OCI-LY1 (cell line): ENCODE measurements at regions not wholly inside any gene's neighbourhood (a gene's known extent, or its start where the extent isn't known, plus 50 kb on each side); places are given as distances from the start of the nearest gene placed in this dataset.

Experiments
- H2AFZ ChIP-seq: fragments of 200-600 bp; sonication (generic), shearing (Covaris generic); 2 replicates; pipeline ENCODE4 v1.6.0; 2014; ENCODE audit warnings: antibody characterized with exemption, mild to moderate bottlenecking, low read length
- H3F3A ChIP-seq: fragments of 200-600 bp; sonication (generic), shearing (Covaris generic); 2 replicates; pipeline ENCODE4 v1.6.0; 2014; ENCODE audit warnings: mild to moderate bottlenecking, antibody characterized with exemption, low read length, moderate library complexity; ENCODE audit not compliant: insufficient read depth
- H3K27ac ChIP-seq: fragments of 200-600 bp; sonication (generic); 2 replicates; pipeline ENCODE4 v1.5.1; 2014; ENCODE audit warnings: low read length, mixed run types, mild to moderate bottlenecking, low read depth; ENCODE audit not compliant: poor library complexity, severe bottlenecking
- H3K27me3 ChIP-seq: fragments of 200-600 bp; sonication (generic); 2 replicates; pipeline ENCODE4 v1.6.0; 2014; ENCODE audit warnings: antibody characterized with exemption, mild to moderate bottlenecking, low read length, moderate library complexity; ENCODE audit not compliant: insufficient read depth
- H3K36me3 ChIP-seq: fragments of 200-600 bp; sonication (generic); 2 replicates; pipeline ENCODE4 v1.6.1; 2014; ENCODE audit warnings: mild to moderate bottlenecking, antibody characterized with exemption, low read length, moderate library complexity, mixed read lengths; ENCODE audit not compliant: insufficient read depth
- H3K4me1 ChIP-seq: fragments of 200-600 bp; sonication (generic); 2 replicates; pipeline ENCODE4 v1.5.1; 2014; ENCODE audit warnings: mild to moderate bottlenecking, low read length, moderate library complexity; ENCODE audit not compliant: insufficient read depth, severe bottlenecking
- H3K4me2 ChIP-seq: fragments of 200-600 bp; sonication (generic), shearing (Covaris generic); 2 replicates; pipeline ENCODE4 v1.6.1; 2014; ENCODE audit warnings: low read length
- H3K4me3 ChIP-seq: fragments of 200-600 bp; sonication (generic); 2 replicates; pipeline ENCODE4 v1.5.1; 2014; ENCODE audit warnings: low read length, low read depth, mild to moderate bottlenecking, mixed read lengths; ENCODE audit not compliant: poor library complexity, severe bottlenecking
- H3K79me2 ChIP-seq: fragments of 200-600 bp; shearing (Covaris generic); 2 replicates; pipeline ENCODE4 v1.6.1; 2016; ENCODE audit warnings: mixed run types, low read length, mixed read lengths; ENCODE audit not compliant: insufficient read depth
- H3K9ac ChIP-seq: fragments of 200-600 bp; sonication (generic), shearing (Covaris generic); 2 replicates; pipeline ENCODE4 v1.6.1; 2014; ENCODE audit warnings: mild to moderate bottlenecking, low read length, mixed read lengths
- H3K9me2 ChIP-seq: fragments of 200-600 bp; sonication (generic), shearing (Covaris generic); 2 replicates; pipeline ENCODE4 v1.6.1; 2014; ENCODE audit warnings: low read depth, mild to moderate bottlenecking, low read length, mixed read lengths
- H3K9me3 ChIP-seq: fragments of 200-600 bp; shearing (Covaris generic); 2 replicates; pipeline ENCODE4 v1.6.1; 2014; ENCODE audit warnings: low read length, mixed read lengths
- H4K20me1 ChIP-seq: fragments of 200-600 bp; sonication (generic), shearing (Covaris generic); 2 replicates; pipeline ENCODE4 v1.6.0; 2016; ENCODE audit warnings: mild to moderate bottlenecking, low read length; ENCODE audit not compliant: insufficient read depth
- CTCF ChIP-seq: fragments of 200-600 bp; sonication (generic), shearing (Covaris generic); IDR thresholded peaks from 2 replicates; pipeline ENCODE4 v1.5.1; 2017; ENCODE audit warnings: mild to moderate bottlenecking, antibody characterized with exemption, low read length, moderate library complexity, mixed read lengths
- EZH2 ChIP-seq: fragments of 200-600 bp; sonication (generic), shearing (Covaris generic); IDR thresholded peaks from 2 replicates; pipeline ENCODE4 v1.8.0; 2017; ENCODE audit warnings: borderline replicate concordance, mixed run types, mild to moderate bottlenecking, antibody characterized with exemption, low read length, moderate library complexity, mixed read lengths

- H4K20me1 ChIP-seq, result no peaks in the 10 kb centered on the region
- no peak overlapping the region for H2AFZ ChIP-seq
- H3K36me3 ChIP-seq, result no peaks in the 10 kb centered on the region
- H3K4me2 ChIP-seq, result no peak overlapping the region
- no peaks in the 10 kb centered on the region for H3K4me1 ChIP-seq
- no peak overlapping the region for H3K4me3 ChIP-seq
- no peaks in the 10 kb centered on the region for H3K27me3 ChIP-seq
- H3K9me3 ChIP-seq, result no peaks in the 10 kb centered on the region
- H3K79me2 ChIP-seq, result no peaks in the 10 kb centered on the region
- H3K27ac ChIP-seq, result no peak overlapping the region
- no peaks in the 10 kb centered on the region for H3K9me2 ChIP-seq
- no peak overlapping the region for H3K9ac ChIP-seq
- TF ChIP-seq EZH2 (no peak), CTCF (no peak)
- H3F3A ChIP-seq, result no peaks in the 10 kb centered on the region
Measured at GRCh38 chr4:25549413-25549812, 106.2 kb upstream of the SLC34A2 start.

GRCh38 chr4:25550376-25551030, 105.1 kb upstream of the SLC34A2 start:
- no peak overlapping the region for H3K4me2 ChIP-seq
- no peak overlapping the region for H3K27ac ChIP-seq
- H3F3A ChIP-seq, result no peaks in the 10 kb centered on the region
- H3K9me2 ChIP-seq, result no peaks in the 10 kb centered on the region
- TF ChIP-seq EZH2 (no peak), CTCF (no peak)
- no peaks in the 10 kb centered on the region for H3K9me3 ChIP-seq
- H3K27me3 ChIP-seq, result no peaks in the 10 kb centered on the region
- no peaks in the 10 kb centered on the region for H3K79me2 ChIP-seq
- no peak overlapping the region for H3K4me3 ChIP-seq
- no peaks in the 10 kb centered on the region for H3K4me1 ChIP-seq
- H3K9ac ChIP-seq, result no peak overlapping the region
- no peaks in the 10 kb centered on the region for H4K20me1 ChIP-seq
- no peak overlapping the region for H2AFZ ChIP-seq
- no peaks in the 10 kb centered on the region for H3K36me3 ChIP-seq

GRCh38 chr4:25551605-25552004, 104.0 kb upstream of the SLC34A2 start:
- no peak overlapping the region for H3K27ac ChIP-seq
- no peak overlapping the region for H2AFZ ChIP-seq
- no peaks in the 10 kb centered on the region for H4K20me1 ChIP-seq
- H3K4me2 ChIP-seq, result no peak overlapping the region
- H3K27me3 ChIP-seq, result no peaks in the 10 kb centered on the region
- H3K4me1 ChIP-seq, result no peaks in the 10 kb centered on the region
- H3K9me3 ChIP-seq, result no peaks in the 10 kb centered on the region
- TF ChIP-seq EZH2, result no peak
- no peak for TF ChIP-seq CTCF
- H3K36me3 ChIP-seq, result no peaks in the 10 kb centered on the region
- no peaks in the 10 kb centered on the region for H3F3A ChIP-seq
- no peaks in the 10 kb centered on the region for H3K79me2 ChIP-seq
- H3K9ac ChIP-seq, result no peak overlapping the region
- H3K9me2 ChIP-seq, result no peaks in the 10 kb centered on the region
- no peak overlapping the region for H3K4me3 ChIP-seq
